PFSK-1 (cell line): ENCODE measurements at regions not wholly inside any gene's neighbourhood (a gene's known extent, or its start where the extent isn't known, plus 50 kb on each side); places are given as distances from the start of the nearest gene placed in this dataset.

Source experiments
- POLR2AphosphoS5 ChIP-seq: IDR thresholded peaks from 2 replicates; pipeline ENCODE4 v1.6.1; 2012; ENCODE audit warnings: low read depth, mild to moderate bottlenecking, control low read depth, low read length, moderate library complexity
- TAF1 ChIP-seq: IDR thresholded peaks from 2 replicates; pipeline ENCODE4 v1.6.1; 2012; ENCODE audit warnings: low read length, control low read depth, borderline replicate concordance; ENCODE audit not compliant: insufficient read depth
- TF ChIP-seq, protein P1 (sequence below), 2 experiments: IDR thresholded peaks; 2 replicates each; pipeline versions ENCODE4 v1.6.1 to v1.8.0; 2011 to 2012; ENCODE audit warnings: low read depth in 2 of 2, low read length in 2 of 2, control low read depth in 1 of 2, inconsistent platforms in 1 of 2, mild to moderate bottlenecking in 1 of 2, moderate library complexity in 1 of 2; ENCODE audit not compliant: insufficient read depth in 1 of 2

DNA sequence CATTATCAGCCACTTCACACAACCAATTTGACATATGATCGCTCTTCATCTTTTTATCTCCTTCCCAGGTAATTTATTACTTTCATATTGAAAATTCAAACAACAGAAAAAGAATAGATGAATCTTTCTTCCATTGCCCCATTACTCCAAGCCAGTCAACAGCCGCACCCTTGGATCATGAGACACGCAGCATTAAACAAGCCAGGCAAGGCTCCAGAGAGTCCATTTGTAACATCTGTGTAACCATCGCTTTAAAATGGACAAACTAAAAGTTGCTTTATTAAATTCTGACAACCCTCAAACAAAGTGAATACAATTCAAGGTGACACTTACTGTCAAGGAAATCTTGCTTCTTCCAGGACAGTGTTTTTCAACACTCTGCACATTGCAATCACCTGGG lies 200.3 kb downstream of the EPM2A start:
- TF ChIP-seq POLR2AphosphoS5 = no peak
- no peak for TF ChIP-seq TAF1
- TF ChIP-seq, protein P1, sequence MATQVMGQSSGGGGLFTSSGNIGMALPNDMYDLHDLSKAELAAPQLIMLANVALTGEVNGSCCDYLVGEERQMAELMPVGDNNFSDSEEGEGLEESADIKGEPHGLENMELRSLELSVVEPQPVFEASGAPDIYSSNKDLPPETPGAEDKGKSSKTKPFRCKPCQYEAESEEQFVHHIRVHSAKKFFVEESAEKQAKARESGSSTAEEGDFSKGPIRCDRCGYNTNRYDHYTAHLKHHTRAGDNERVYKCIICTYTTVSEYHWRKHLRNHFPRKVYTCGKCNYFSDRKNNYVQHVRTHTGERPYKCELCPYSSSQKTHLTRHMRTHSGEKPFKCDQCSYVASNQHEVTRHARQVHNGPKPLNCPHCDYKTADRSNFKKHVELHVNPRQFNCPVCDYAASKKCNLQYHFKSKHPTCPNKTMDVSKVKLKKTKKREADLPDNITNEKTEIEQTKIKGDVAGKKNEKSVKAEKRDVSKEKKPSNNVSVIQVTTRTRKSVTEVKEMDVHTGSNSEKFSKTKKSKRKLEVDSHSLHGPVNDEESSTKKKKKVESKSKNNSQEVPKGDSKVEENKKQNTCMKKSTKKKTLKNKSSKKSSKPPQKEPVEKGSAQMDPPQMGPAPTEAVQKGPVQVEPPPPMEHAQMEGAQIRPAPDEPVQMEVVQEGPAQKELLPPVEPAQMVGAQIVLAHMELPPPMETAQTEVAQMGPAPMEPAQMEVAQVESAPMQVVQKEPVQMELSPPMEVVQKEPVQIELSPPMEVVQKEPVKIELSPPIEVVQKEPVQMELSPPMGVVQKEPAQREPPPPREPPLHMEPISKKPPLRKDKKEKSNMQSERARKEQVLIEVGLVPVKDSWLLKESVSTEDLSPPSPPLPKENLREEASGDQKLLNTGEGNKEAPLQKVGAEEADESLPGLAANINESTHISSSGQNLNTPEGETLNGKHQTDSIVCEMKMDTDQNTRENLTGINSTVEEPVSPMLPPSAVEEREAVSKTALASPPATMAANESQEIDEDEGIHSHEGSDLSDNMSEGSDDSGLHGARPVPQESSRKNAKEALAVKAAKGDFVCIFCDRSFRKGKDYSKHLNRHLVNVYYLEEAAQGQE (IDR thresholded peaks at IDR 0.05; ENCODE audit: insufficient read depth in 1 of 2, low read depth in 2 of 2, low read length in 2 of 2) = no peak
